HG02870 (cell line): ENCODE measurements at regions not wholly inside any gene's neighbourhood (a gene's known extent, or its start where the extent isn't known, plus 50 kb on each side); places are given as distances from the start of the nearest gene placed in this dataset.
A peak's percentile ranks its signal among the peaks of the same experiment; 100 is the strongest.
"Not testable (repeated sequence)": the region's sequence is repeated elsewhere in the genome, so short reads cannot be mapped to it uniquely, and the experiment has no call there.

Source experiments
- ATAC-seq: cut with Tn5 transposase; IDR thresholded peaks from one replicate; pipeline ENCODE4 v1.9.1; 2021; ENCODE audit warnings: mild to moderate bottlenecking, moderate library complexity; ENCODE audit not compliant: unreplicated experiment

- no peak for ATAC-seq
Observed at GRCh38 chr5:162603443-162604070, 536.0 kb downstream of the GABRG2 start.

GRCh38 chr5:162607879-162608278, 540.3 kb downstream of the GABRG2 start:
- ATAC-seq, result no peak

DNA sequence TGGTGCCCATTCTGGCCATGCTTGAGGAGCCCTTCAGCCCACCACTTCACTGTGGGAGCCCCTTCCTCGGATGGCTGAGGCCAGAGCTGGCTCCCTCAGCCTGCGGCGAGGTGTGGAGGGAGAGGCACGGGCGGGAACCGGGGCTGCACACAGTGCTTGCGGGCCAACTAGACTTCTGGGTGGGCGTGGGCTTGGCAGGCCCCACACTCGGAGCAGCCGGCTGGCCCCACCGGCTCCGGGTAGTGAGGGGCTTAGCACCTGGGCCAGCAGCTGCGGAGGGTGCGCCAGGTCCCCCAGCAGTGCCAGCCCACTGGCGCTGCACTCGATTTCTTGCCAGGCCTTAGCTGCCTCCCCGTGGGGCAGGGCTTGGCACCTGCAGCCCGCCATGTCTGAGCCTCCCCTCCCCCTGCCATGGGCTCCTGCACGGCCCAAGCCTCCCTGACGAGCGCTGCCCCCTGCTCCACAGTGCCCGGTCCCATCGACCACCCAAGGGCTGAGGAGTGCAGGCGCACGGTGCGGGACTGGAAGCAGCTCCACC, 554.2 kb downstream of the GABRG2 start:
- ATAC-seq, result not testable (repeated sequence)

GRCh38 chr5:162624110-162624509, 556.5 kb downstream of the GABRG2 start:
- ATAC-seq, result no peak

DNA sequence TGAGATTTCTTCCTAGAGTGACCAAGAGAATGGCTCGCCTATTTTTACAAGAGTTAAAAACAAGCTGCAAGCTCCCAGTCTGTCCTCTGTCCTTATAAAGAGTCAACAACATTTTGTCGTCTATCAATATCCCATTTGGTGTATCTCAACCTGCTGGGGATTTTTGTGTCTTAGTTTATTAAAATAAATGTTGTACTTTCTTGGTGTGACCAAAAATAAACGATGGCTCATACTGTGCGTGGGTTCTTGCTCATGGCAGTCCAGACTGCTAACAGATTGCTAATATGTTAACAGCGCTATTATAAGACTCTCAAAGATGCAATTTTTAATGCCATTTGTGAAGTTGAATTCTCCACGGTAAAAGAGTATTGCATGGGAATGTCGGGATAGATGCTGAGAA, 569.9 kb downstream of the GABRG2 start:
- ATAC-seq, result no peak

DNA sequence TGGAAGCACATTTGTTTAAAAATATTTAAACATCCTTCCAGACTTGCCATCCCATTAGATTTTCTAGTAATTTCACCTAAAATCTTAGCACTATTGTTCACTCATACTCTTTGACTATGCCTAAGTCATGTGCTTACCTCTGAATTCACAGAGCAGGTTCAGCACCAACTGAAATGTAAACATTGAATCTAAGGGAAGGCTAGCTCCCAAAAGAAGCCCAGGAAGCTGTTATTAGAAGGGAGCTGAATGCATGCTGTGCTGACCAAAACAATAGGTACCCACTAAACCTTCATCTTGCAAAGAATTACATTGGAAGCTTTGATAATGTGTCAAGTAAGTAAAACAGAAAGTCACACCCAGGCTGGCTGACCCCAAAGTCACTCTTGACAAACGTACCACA, 571.3 kb downstream of the GABRG2 start:
- ATAC-seq, result no peak

DNA sequence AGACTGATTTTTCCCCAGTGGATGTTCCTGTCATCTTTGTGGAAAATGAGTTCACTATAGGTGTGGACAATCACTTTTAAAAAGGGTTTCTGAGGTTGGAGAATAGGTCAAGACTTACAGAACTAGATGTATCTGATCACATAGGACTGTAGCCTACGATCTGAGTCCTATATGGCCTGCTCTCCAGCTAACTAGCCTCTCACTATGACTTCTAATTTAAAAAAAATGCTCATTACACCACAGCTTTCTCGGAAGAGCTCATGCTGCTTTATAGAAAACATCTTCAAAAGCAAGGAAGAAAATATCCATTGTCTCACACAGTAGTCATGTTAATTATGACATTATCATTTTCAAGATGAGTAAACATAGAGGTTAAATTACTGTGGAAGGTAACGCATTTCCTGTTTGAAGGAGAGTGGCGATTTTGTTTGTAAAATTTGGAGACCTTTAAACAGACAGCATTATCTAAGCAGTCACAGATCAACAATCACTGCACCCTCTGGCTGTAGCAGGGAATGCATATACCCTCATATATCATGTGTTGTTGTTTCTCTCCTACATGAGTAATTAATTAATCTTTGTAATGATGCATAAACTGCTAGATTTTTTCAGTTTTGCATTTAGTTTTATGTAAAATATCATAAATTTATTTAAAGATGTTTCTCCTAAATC, 573.7 kb downstream of the GABRG2 start:
- ATAC-seq, result no peak

- peak; percentile 77 for ATAC-seq
Observed at GRCh38 chr5:162654661-162655405, 587.3 kb downstream of the GABRG2 start.

GRCh38 chr5:162657076-162657475, 589.5 kb downstream of the GABRG2 start:
- ATAC-seq, result no peak

- no peak for ATAC-seq
Observed at GRCh38 chr5:162664846-162665245, 597.3 kb downstream of the GABRG2 start.

- ATAC-seq, result no peak
Observed at GRCh38 chr5:162668926-162669325, 601.4 kb downstream of the GABRG2 start.

- no peak for ATAC-seq
Observed at GRCh38 chr5:162672061-162672460, 604.5 kb downstream of the GABRG2 start.

DNA sequence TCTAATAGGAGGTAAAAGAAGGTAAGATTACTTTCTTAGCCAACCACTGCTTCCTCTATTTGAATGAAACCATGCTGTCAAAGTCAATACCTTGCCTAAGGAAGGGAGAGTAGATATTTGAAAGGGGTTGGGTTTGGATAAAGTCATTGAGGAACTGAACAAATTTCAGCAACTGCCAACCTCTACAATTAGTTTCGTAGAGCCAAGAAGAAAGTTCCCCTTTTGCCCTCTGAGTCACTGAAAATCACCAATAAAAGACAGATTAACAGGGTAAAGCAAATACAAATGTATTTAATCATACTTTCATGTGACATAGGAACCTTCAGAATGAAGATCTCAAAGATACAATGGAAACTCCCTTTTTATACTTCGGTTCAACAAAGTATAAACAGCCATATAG, 615.7 kb downstream of the GABRG2 start:
- ATAC-seq, result no peak

GRCh38 chr5:162684145-162684544, 616.6 kb downstream of the GABRG2 start:
- no peak for ATAC-seq

GRCh38 chr5:162685302-162685701, 617.7 kb downstream of the GABRG2 start:
- no peak for ATAC-seq

- ATAC-seq, result not testable (repeated sequence)
Observed at GRCh38 chr5:162696272-162696671, 628.7 kb downstream of the GABRG2 start.

DNA sequence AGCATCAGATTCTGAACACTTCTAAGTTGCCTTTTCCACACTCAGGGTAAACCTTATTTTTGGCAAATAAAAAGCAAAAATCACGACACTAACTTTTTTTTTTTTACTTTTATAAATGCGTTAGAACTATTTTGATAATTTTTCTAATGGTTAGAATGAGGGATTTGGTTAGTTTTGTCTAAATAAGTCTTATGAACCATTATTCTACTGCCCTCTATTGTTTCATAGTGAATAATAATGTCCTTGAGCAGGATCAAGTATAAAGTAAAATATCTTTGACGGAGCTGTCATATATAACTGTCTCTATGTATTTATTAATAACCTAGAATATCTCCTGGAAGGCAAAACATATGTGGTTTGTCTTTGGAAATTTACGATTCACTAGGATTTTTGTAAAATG, 631.8 kb downstream of the GABRG2 start:
- no peak for ATAC-seq

GRCh38 chr5:162703914-162704313, 636.3 kb downstream of the GABRG2 start:
- ATAC-seq, result no peak

DNA sequence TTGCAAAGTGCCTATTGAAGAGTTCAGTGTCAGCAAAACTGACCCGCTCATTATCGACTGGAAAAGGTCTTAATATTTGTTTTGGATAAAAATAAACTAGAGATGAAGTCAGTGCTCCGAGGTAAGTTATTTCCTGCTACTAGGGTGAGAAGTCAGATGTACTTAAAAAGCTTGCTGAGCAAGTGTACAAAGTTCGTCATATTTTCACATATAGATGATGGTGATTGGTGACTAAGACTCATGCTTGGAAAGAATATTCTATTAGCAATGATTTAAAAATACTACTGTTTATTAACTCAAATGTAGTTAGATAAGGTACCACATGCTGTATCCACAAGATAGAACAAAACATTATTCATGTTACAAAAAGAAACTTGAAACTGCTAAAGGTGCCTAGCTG, 643.7 kb downstream of the GABRG2 start:
- no peak for ATAC-seq

DNA sequence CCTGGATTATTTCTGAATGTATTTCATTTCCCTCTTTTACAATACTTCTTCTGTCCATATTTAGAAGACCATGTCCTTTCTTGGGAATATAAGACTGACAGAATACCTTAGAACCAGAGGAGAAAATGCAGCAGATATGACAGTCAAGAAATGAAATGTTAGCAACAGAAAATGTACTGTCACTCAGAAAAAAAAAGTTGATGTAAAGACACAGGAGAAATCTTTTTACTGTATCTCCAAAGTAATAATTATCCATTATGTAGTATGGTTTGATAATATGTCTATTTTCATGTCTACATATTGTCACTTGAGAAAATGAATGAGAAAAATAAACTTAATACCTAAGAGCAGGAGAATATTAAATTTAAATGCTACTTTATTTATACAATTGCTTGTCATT, 652.1 kb downstream of the GABRG2 start:
- ATAC-seq, result no peak

DNA sequence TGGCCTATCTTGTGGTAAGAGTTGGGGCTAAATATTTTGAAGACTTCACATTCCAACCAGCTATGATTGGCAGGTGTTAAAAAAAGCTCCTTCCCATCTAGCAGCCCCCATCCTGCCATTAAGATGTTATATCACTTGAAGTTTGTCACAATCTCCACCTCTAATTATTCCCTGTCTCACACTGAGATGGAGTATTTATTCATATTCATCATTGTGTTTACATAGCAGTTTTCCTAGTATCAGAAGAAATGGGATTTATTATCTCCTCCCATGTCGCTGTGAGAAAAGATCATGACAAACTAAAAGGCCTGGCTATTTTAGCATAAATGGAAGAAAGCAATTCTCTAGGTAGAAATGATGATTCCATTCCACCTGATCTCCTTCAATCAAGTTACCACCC, 653.6 kb downstream of the GABRG2 start:
- no peak for ATAC-seq

DNA sequence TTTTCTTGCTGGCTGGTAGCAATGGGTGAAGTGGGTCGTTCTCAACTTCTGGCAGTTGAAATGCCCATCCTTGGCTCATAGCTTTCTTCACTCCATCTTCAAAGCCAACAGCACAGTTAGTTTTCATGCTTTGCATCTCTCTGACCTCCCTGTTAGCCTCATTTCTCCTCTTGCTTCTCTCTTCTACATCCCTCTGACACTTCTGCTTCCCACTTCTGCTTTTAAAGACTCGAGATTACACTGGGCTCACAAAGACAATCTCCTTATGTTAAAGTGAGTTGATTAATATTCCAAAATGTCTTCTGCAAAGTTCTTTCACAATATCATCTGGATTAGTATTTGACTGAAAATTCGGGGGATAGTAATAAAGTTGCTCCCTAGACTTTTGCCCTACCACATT, 684.8 kb upstream of the CCNG1 start:
- ATAC-seq, result no peak
